H1 (cell line): ENCODE measurements at regions not wholly inside any gene's neighbourhood (a gene's known extent, or its start where the extent isn't known, plus 50 kb on each side); places are given as distances from the start of the nearest gene placed in this dataset.

Experiments
- CTCF ChIA-PET: fragments of 300-600 bp; sonication (Branson Sonifier 250); formaldehyde crosslinking; loops from one replicate; lab custom pipeline; 2021; ENCODE audit not compliant: partially characterized antibody; lab: Charles Lee
- POLR2A ChIA-PET: fragments of 300-600 bp; sonication (Branson Sonifier 250); formaldehyde crosslinking; loops from one replicate; lab custom pipeline; 2021; ENCODE audit warnings: inconsistent platforms; ENCODE audit not compliant: partially characterized antibody; lab: Charles Lee
- DNase-seq, 2 experiments: peaks; one replicate each; pipeline versions ENCODE4 v3.0.0 to v3.0.0-alpha.2; 2010 to 2022; ENCODE audit warnings: low spot score in 2 of 2, low read depth in 1 of 2, mixed read lengths in 1 of 2
- FAIRE-seq: peaks from 2 replicates; lab custom pipeline; 2011; peaks lifted over from hg19 to GRCh38; lab: Jason Lieb, UNC
- H2AFZ ChIP-seq: 2 replicates; pipeline ENCODE4 v1.8.1; 2012; ENCODE audit warnings: low read length, inconsistent platforms
- H2AK5ac ChIP-seq: 2 replicates; pipeline ENCODE4 v1.6.1; 2013; ENCODE audit warnings: low read depth, low read length
- H2BK120ac ChIP-seq: replicated peaks from 2 replicates; pipeline ENCODE3; 2013; ENCODE audit warnings: low read depth, low read length, inconsistent platforms
- H2BK12ac ChIP-seq: 2 replicates; pipeline ENCODE4 v1.6.1; 2013; ENCODE audit warnings: low read depth, low read length
- H2BK15ac ChIP-seq: 2 replicates; pipeline ENCODE4 v1.6.1; 2013; ENCODE audit warnings: low read length
- H2BK20ac ChIP-seq: 2 replicates; pipeline ENCODE4 v1.6.1; 2013; ENCODE audit warnings: low read length
- H2BK5ac ChIP-seq: 2 replicates; pipeline ENCODE4 v1.6.1; 2013; ENCODE audit warnings: low read depth, low read length
- H3K14ac ChIP-seq: 2 replicates; pipeline ENCODE4 v1.6.1; 2013; ENCODE audit warnings: inconsistent platforms; ENCODE audit not compliant: insufficient read length
- H3K18ac ChIP-seq: 2 replicates; pipeline ENCODE4 v1.6.1; 2013; ENCODE audit warnings: low read length; ENCODE audit errors: extremely low read depth
- H3K23ac ChIP-seq: 2 replicates; pipeline ENCODE4 v1.6.1; 2013; ENCODE audit warnings: inconsistent platforms; ENCODE audit not compliant: insufficient read length
- H3K23me2 ChIP-seq: 2 replicates; pipeline ENCODE4 v1.6.1; 2013; ENCODE audit warnings: low read depth, low read length
- H3K27ac ChIP-seq: 2 replicates; pipeline ENCODE4 v1.6.1; 2011; ENCODE audit warnings: low read depth, low read length, inconsistent platforms
- H3K27me3 ChIP-seq, 4 experiments: replicated peaks in 1 of 4; 1 replicate in 1 of 4; 2 replicates in 3 of 4; pipeline versions ENCODE4 v1.6.1 to v1.8.1; 2011 to 2013; ENCODE audit warnings: low read length in 3 of 4, mild to moderate bottlenecking in 3 of 4, inconsistent platforms in 2 of 4, mixed read lengths in 2 of 4, moderate library complexity in 1 of 4; ENCODE audit not compliant: control insufficient read depth in 3 of 4, insufficient read depth in 3 of 4; ENCODE audit errors: extremely low read depth in 1 of 4
- H3K36me3 ChIP-seq, 4 experiments: 2 replicates each; pipeline versions ENCODE4 v1.6.1 to v1.8.1; 2011 to 2013; ENCODE audit warnings: mild to moderate bottlenecking in 4 of 4, low read length in 3 of 4, moderate library complexity in 2 of 4, control low read depth in 1 of 4, inconsistent platforms in 1 of 4; ENCODE audit not compliant: insufficient read depth in 4 of 4, control insufficient read depth in 2 of 4
- H3K4ac ChIP-seq: replicated peaks from 2 replicates; pipeline ENCODE3; 2013; ENCODE audit warnings: low read length, low read depth, mixed read lengths, inconsistent platforms; ENCODE audit not compliant: insufficient read length
- H3K4me1 ChIP-seq, 4 experiments: replicated peaks in 1 of 4; 1 replicate in 1 of 4; 2 replicates in 3 of 4; pipeline versions ENCODE4 v1.6.1 to v1.8.1; 2011 to 2013; ENCODE audit warnings: low read length in 3 of 4, inconsistent platforms in 2 of 4, mixed read lengths in 1 of 4; ENCODE audit not compliant: insufficient read depth in 4 of 4, control insufficient read depth in 3 of 4
- H3K4me2 ChIP-seq, 2 experiments: 2 replicates each; pipeline versions ENCODE4 v1.6.1 to v1.8.1; 2011 to 2013; ENCODE audit warnings: low read depth in 2 of 2, low read length in 2 of 2, control low read depth in 1 of 2, inconsistent platforms in 1 of 2, mild to moderate bottlenecking in 1 of 2; ENCODE audit not compliant: insufficient read depth in 1 of 2
- H3K4me3 ChIP-seq, 4 experiments: fragments of 200-600, 300-600 bp in 1 of 4; sonication (generic), shearing (Covaris generic), sonication (Bioruptor Twin) in 1 of 4; 2 replicates each; pipeline versions ENCODE4 v1.5.1 to v1.8.1; 2011 to 2016; ENCODE audit warnings: low read length in 4 of 4, low read depth in 3 of 4, control low read depth in 2 of 4, inconsistent platforms in 2 of 4, mild to moderate bottlenecking in 2 of 4, mixed read lengths in 1 of 4, moderate library complexity in 1 of 4; ENCODE audit not compliant: insufficient read depth in 2 of 4; ENCODE audit errors: extremely low read depth in 1 of 4
- H3K56ac ChIP-seq: replicated peaks from 2 replicates; pipeline ENCODE3; 2013; ENCODE audit warnings: low read depth, mild to moderate bottlenecking, mixed read lengths, low read length, inconsistent platforms; ENCODE audit not compliant: insufficient read length
- H3K79me1 ChIP-seq: 2 replicates; pipeline ENCODE4 v1.6.1; 2013; ENCODE audit warnings: low read depth, low read length, control low read depth
- H3K79me2 ChIP-seq, 2 experiments: 2 replicates each; pipeline versions ENCODE4 v1.6.1 to v1.8.1; 2012 to 2013; ENCODE audit warnings: low read length in 2 of 2, mild to moderate bottlenecking in 2 of 2, inconsistent platforms in 1 of 2; ENCODE audit not compliant: insufficient read depth in 2 of 2, control insufficient read depth in 1 of 2
- H3K9ac ChIP-seq, 4 experiments: replicated peaks in 1 of 4; 1 replicate in 1 of 4; 2 replicates in 3 of 4; pipeline versions ENCODE4 v1.6.1 to v1.8.1; 2011 to 2013; ENCODE audit warnings: low read depth in 3 of 4, low read length in 3 of 4, control low read depth in 2 of 4, mild to moderate bottlenecking in 2 of 4, moderate library complexity in 2 of 4, inconsistent platforms in 1 of 4; ENCODE audit errors: extremely low read depth in 1 of 4
- H3K9me3 ChIP-seq, 2 experiments: 2 replicates each; pipeline versions ENCODE4 v1.6.1 to v1.8.1; 2012 to 2013; ENCODE audit warnings: mild to moderate bottlenecking in 2 of 2, moderate library complexity in 2 of 2, control low read depth in 1 of 2, inconsistent platforms in 1 of 2, low read depth in 1 of 2, low read length in 1 of 2, mixed read lengths in 1 of 2; ENCODE audit not compliant: insufficient read depth in 2 of 2
- H4K20me1 ChIP-seq, 2 experiments: replicated peaks in 1 of 2; 2 replicates each; pipeline versions ENCODE3 to v1.8.1; 2011 to 2013; ENCODE audit warnings: inconsistent platforms in 2 of 2, low read length in 2 of 2, mild to moderate bottlenecking in 1 of 2; ENCODE audit not compliant: insufficient read depth in 2 of 2, control insufficient read depth in 1 of 2
- H4K5ac ChIP-seq: 2 replicates; pipeline ENCODE4 v1.6.1; 2013; ENCODE audit warnings: low read length, low read depth, mixed read lengths, inconsistent platforms; ENCODE audit not compliant: insufficient read length
- H4K8ac ChIP-seq: 2 replicates; pipeline ENCODE4 v1.8.0; 2013; ENCODE audit warnings: mild to moderate bottlenecking, moderate library complexity, low read length, inconsistent platforms; ENCODE audit not compliant: insufficient read depth; ENCODE audit errors: extremely low read depth
- H4K91ac ChIP-seq: replicated peaks from 2 replicates; pipeline ENCODE3; 2013; ENCODE audit warnings: low read length, mixed read lengths, inconsistent platforms; ENCODE audit not compliant: insufficient read length
- RAD21 ChIP-seq, 2 experiments: IDR thresholded peaks in 1 of 2; conservative IDR thresholded peaks in 1 of 2; 2 replicates each; pipeline ENCODE4 v1.6.1; 2011; ENCODE audit warnings: low read depth in 2 of 2, low read length in 2 of 2, improper control_type of control experiment in 1 of 2, inconsistent platforms in 1 of 2, mild to moderate bottlenecking in 1 of 2, moderate library complexity in 1 of 2
- WGBS, 2 experiments: shearing (Covaris generic) in 1 of 2; methylation state at CpG; one replicate each; pipeline versions ENCODE4 v1.1.6 to v1.1.7; 2013 to 2015; ENCODE audit warnings: low lambda C conversion rate in 2 of 2, mixed read lengths in 2 of 2, inconsistent platforms in 1 of 2, low coverage in 1 of 2, missing lambda C conversion rate in 1 of 2; ENCODE audit not compliant: insufficient replicate concordance in 2 of 2, insufficient coverage in 1 of 2, insufficient read length in 1 of 2; ENCODE audit errors: extremely low coverage in 1 of 2, missing lambda C conversion rate in 1 of 2; 5-methylcytosine and 5-hydroxymethylcytosine counted together
- TF ChIP-seq, protein P1 (sequence below), 3 experiments: IDR thresholded peaks; 1 replicate in 2 of 3; 2 replicates in 1 of 3; pipeline versions ENCODE4 v1.5.1 to v1.6.1; 2011; ENCODE audit warnings: low read length in 3 of 3, mild to moderate bottlenecking in 3 of 3, inconsistent platforms in 2 of 3, low read depth in 1 of 3, moderate library complexity in 1 of 3; ENCODE audit not compliant: insufficient read depth in 1 of 3; ENCODE audit errors: control extremely low read depth in 1 of 3
- TF ChIP-seq, protein P2 (sequence below): IDR thresholded peaks from 2 replicates; pipeline ENCODE4 v1.6.1; 2011; ENCODE audit warnings: low read length, improper control_type of control experiment

DNA sequence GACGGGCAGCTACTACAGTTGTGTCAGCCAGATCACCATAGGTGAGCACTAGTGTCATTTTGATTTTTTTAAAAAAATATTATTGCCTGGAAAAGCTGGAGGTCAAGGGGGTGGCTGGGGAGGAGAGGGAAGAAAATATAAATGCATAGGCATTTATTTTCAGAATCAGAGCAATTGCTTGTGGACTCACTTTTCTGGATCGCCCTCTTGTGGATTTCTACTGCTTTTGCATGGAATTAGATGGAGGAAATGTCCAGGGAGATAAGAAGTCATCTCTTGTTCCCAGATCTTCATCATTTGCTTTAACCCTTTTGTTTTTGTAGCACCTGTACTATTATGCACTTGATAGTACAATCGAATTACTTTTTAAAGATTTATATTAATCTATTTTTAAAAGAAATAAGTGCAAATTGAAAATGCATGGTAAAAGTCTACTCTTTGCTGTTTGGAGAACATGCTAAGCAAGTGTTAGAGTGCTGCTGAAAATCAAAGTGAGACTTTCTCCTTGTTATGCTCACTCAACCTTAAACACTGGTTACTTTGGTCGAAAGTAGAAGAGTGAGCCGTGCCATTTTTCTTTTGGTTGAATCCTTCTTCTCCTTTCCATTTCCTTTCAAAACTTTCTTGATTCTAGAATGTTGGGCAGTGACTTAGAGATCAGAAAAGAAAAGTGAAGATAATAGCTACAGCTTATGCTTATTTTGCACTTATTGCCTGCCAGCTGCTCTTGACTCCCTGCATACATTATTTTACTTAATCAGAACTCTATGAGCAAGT, 60.6 kb upstream of the ANO4 start:
- Histone ChIP-seq H2BK5ac (no peak overlapping the region), H3K56ac (no peak overlapping the region), H3K4me2 (no peak overlapping the region), H3K36me3 (no peaks in the 10 kb centered on the region), H3K79me2 (no peaks in the 10 kb centered on the region), H3K4me3 (no peak overlapping the region), H3K23ac (no peak overlapping the region), H2BK20ac (no peak overlapping the region), H3K27ac (no peak overlapping the region), H2BK15ac (no peak overlapping the region), H2AFZ (no peak overlapping the region), H4K8ac (no peak overlapping the region), H4K91ac (no peak overlapping the region)
- DNase-seq = no peak
- TF ChIP-seq RAD21 (IDR thresholded peaks at IDR 0.05 in 1 of 2, conservative IDR thresholded peaks at IDR 0.05 in 1 of 2; ENCODE audit: low read depth in 2 of 2, low read length in 2 of 2) = peak; percentile 45 to 48
- TF ChIP-seq, protein P1, sequence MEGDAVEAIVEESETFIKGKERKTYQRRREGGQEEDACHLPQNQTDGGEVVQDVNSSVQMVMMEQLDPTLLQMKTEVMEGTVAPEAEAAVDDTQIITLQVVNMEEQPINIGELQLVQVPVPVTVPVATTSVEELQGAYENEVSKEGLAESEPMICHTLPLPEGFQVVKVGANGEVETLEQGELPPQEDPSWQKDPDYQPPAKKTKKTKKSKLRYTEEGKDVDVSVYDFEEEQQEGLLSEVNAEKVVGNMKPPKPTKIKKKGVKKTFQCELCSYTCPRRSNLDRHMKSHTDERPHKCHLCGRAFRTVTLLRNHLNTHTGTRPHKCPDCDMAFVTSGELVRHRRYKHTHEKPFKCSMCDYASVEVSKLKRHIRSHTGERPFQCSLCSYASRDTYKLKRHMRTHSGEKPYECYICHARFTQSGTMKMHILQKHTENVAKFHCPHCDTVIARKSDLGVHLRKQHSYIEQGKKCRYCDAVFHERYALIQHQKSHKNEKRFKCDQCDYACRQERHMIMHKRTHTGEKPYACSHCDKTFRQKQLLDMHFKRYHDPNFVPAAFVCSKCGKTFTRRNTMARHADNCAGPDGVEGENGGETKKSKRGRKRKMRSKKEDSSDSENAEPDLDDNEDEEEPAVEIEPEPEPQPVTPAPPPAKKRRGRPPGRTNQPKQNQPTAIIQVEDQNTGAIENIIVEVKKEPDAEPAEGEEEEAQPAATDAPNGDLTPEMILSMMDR (IDR thresholded peaks at IDR 0.05; ENCODE audit: control extremely low read depth in 1 of 3, insufficient read depth in 1 of 3, low read depth in 1 of 3, low read length in 3 of 3) = peak in 2 of 3 experiments; percentile 46 to 50; a peak in 2 of 4 replicates
- TF ChIP-seq, protein P2, sequence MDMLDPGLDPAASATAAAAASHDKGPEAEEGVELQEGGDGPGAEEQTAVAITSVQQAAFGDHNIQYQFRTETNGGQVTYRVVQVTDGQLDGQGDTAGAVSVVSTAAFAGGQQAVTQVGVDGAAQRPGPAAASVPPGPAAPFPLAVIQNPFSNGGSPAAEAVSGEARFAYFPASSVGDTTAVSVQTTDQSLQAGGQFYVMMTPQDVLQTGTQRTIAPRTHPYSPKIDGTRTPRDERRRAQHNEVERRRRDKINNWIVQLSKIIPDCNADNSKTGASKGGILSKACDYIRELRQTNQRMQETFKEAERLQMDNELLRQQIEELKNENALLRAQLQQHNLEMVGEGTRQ = no peak
- TF ChIP-seq, all 59 proteins: peak for 2
- Histone ChIP-seq H3K14ac (no peak overlapping the region), H3K4ac (no peak overlapping the region), H3K23me2 (no peaks in the 10 kb centered on the region), H3K9me3 (no peaks in the 10 kb centered on the region), H3K4me1 (no peaks in the 10 kb centered on the region), H2BK12ac (no peak overlapping the region), H3K18ac (no peak overlapping the region), H2AK5ac (no peak overlapping the region), H3K79me1 (no peaks in the 10 kb centered on the region), H3K9ac (no peak overlapping the region), H4K5ac (no peak overlapping the region), H3K27me3 (no peaks in the 10 kb centered on the region), H2BK120ac (no peak overlapping the region), H4K20me1 (no peaks in the 10 kb centered on the region)
- 61% methylated on average over 5 of the region's 5 CpGs; no CpG with 5 or more reads in 1 of the 2 experiments for WGBS, 2 experiments
- CTCF ChIA-PET = interaction anchor here (0.6 to 7.3 kb wide), 27 partner anchors 8 to 389 kb away, joined by 3 to 68 read pairs (median 4); no protein-coding TSS in a partner anchor
- POLR2A ChIA-PET = interaction anchor here (1.1 kb wide), 1 partner anchor 63 kb away, joined by 3 read pairs; no protein-coding TSS in a partner anchor
- FAIRE-seq = peak; percentile 32
